Endothelial cell of hepatic sinusoid (primary cell): ENCODE measurements at regions not wholly inside any gene's neighbourhood (a gene's known extent, or its start where the extent isn't known, plus 50 kb on each side); places are given as distances from the start of the nearest gene placed in this dataset.
"Not testable (repeated sequence)": the region's sequence is repeated elsewhere in the genome, so short reads cannot be mapped to it uniquely, and the experiment has no call there.

Experiments used
- in situ Hi-C: cut with HindIII; loops from 2 replicates; pipeline ENCODE4 v1.10.0; 2017; ENCODE audit warnings: low sequenced_read_pairs

DNA sequence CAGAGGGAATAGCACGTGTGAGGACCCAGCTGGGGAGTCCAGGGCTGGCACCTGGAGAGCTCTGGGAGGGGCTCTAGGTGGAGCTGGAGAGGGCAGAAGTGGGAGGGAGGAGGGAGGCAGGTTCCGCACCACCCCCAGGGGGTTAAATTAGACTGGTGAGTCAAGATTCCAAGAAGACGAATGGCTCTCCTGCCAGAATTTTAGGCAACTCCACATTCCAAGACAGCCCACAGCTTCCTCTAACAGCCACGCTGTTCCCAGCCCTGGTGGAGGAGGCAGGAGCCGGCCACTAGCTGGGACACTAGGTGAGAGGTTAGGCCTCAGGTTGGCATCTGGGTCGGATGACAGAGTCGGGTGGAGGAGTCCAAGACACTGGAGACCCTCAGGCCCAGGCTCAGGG is 60.2 kb downstream of the TFAP2C start:
- in situ Hi-C loops = no loop called here

- in situ Hi-C loops = loop anchor here (5.0 kb wide), 1 partner anchor 83 kb away; no protein-coding TSS in a partner anchor
Measured at GRCh38 chr20:56689852-56690485, 60.9 kb downstream of the TFAP2C start.

DNA sequence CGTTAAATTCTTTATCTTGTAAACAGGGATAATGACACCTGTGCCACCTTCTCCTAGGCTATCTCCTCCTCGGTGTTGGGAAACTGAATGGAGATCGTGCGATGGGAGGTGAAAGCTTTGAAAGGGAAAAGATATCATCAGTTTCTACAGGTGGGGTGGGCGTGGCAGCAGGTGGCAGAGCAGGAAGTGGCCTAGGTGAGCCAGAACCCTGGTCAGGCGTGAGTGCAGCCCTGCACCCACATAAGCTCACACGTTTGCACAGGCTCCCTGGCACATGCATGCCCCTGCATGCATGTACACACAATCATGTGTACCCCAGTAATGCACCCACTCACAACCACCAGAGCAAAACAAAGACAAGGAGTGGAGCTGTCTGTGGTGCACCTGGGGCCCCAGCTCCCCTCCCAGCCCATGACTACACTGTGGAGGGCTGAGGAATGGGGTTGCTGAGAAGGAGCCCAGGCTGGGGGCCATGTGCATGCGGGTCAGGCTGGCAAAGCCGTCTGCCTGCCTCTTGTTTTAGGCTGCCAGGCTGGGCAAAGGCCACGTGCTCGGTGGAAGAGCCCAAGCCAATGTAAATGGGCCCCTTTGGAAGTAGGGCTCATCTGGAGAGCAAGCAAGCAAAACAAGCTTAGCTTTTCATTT is 61.5 kb downstream of the TFAP2C start:
- in situ Hi-C loops = loop anchor here (5.0 kb wide), 1 partner anchor 83 kb away; no protein-coding TSS in a partner anchor

DNA sequence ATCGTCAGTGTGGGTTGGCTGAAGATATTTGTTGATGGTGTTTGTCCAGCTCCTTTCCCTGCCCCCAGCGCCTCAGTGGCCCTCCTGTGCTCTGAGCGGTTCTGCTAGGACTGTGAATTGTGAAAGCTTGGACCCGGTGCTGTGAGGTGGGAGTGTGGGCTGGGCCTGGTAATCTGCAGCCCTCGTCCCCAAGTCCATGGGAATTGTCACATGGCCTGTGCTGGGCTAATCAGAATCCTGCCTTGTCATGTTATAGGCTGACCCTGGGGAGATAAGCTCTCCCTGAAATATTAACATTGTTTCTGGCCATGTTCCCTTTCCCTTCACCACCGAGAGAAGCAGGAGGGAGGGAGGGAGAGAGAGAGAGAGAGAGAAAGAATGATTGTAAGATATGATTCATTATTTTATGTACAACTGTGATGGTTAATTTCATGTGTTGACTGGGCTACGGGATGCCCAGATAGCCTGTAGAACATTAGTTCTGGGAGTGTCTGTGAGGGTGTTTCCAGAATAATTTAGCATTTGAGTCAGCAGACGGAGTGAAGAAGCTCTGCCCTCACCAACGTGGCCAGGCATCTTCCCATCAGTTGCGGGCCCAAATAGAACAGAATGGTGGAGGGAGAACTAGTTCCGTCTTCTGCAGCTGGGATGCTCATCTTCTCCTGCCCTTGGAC is 62.4 kb downstream of the TFAP2C start:
- in situ Hi-C loops = loop anchor here (5.0 kb wide), 1 partner anchor 84 kb away; no protein-coding TSS in a partner anchor

GRCh38 chr20:56693217-56693616 is 64.1 kb downstream of the TFAP2C start:
- in situ Hi-C loops = loop anchor here (5.0 kb wide), 1 partner anchor 86 kb away; no protein-coding TSS in a partner anchor

GRCh38 chr20:56697476-56697875 is 68.4 kb downstream of the TFAP2C start:
- in situ Hi-C loops = no loop called here

DNA sequence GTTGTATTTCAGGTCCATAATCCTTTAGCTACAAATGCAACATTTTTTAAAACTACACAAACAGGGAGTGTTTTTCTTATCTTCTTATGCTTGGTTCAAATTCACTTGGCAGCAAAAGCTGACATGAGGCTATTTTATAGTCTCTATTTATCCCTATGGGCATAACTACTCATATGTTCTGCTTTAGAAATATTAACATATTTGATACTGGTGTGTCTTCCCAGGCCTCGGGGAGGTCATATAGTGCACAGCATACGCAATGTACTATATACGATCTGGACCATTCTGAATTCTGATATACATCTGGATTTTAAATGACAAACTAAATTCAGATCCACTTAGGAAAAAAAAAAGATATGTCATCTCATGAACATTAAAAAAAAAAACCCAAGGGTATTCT is 69.2 kb downstream of the TFAP2C start:
- in situ Hi-C loops = no loop called here

DNA sequence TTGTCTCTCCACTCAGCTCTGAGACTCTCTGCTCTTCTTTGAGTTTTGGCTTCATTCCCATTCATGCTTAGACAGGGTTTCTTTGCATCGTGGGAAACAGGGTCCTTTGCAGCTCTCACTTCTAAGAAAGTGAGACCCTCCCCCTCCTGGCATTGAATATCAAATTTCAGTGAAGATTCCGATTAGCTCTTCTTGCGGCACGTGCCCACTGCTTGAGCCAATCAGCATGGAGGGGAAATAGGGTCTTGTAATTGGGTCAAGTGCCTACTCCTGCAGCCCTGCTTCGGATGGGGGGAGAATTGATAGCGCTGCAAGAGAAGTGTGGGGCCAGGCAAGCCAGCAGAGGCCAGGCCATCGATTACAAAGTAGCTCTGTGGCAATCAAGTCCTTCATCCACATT is 69.6 kb downstream of the TFAP2C start:
- in situ Hi-C loops = no loop called here

- in situ Hi-C loops = no loop called here
Measured at GRCh38 chr20:56702931-56703840, 74.1 kb downstream of the TFAP2C start.

GRCh38 chr20:56706867-56707360 is 77.8 kb downstream of the TFAP2C start:
- in situ Hi-C loops = no loop called here

- in situ Hi-C loops = no loop called here
Measured at GRCh38 chr20:56708991-56709390, 79.9 kb downstream of the TFAP2C start.

- in situ Hi-C loops = no loop called here
Measured at GRCh38 chr20:56710125-56710524, 81.0 kb downstream of the TFAP2C start.

DNA sequence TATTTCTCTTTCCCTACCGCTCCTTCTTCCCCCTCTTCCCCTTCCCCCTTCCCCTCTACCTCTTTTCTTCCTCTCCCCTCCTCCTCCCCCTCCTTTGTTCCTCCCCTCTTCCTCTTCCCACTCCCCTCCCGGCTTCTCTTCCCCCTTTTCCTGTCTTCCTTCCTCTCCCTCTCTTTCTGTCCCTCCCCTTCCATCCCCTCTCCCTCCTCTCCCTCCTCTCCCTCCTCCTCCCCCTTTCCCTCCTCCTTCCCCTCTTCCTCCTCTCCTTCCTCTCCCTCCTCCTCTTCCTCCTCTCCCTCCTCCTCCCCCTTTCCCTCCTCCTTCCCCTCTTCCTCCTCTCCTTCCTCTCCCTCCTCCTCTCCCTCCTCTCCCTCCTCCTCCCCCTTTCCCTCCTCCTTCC is 81.5 kb downstream of the TFAP2C start:
- in situ Hi-C loops = not testable (repeated sequence)

DNA sequence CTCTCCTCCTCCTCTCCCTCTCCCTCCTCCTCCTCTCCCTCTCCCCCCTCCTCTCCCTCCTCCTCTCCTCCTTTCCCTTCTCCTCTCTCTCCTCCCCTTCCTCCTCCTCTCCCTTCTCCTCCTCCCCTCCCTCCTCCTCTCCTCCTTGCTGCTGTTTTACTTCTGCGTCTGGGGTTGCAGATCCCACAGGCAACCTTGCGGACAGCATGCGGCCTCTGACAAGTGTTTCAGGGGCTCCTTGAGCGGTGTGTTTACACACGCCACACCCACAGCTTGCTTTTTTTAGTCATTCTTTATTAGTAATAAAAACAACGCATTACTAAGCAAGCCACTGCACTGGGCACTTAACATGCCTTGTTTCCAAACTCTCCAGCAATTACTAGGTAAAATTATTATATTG is 81.9 kb downstream of the TFAP2C start:
- in situ Hi-C loops = no loop called here

DNA sequence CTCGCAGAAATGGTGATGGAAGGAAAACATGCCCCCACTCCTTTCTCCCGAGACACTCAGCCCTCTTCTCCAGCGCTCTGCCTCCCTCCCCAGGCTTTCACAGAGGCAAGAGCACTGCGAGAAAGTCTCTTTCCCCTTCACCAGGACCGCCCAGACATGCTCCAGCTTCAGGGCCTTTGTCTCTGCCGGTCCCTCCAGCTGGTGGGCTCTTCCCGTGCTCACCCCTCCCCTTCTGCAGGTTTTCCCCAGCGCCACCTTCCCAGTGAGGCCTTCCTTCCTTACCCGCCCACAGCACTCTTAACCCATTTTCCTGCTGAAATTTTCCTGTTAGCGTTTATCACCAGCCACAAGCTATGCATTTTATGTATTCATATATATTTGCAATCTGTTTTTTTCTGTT is 86.2 kb downstream of the TFAP2C start:
- in situ Hi-C loops = no loop called here

DNA sequence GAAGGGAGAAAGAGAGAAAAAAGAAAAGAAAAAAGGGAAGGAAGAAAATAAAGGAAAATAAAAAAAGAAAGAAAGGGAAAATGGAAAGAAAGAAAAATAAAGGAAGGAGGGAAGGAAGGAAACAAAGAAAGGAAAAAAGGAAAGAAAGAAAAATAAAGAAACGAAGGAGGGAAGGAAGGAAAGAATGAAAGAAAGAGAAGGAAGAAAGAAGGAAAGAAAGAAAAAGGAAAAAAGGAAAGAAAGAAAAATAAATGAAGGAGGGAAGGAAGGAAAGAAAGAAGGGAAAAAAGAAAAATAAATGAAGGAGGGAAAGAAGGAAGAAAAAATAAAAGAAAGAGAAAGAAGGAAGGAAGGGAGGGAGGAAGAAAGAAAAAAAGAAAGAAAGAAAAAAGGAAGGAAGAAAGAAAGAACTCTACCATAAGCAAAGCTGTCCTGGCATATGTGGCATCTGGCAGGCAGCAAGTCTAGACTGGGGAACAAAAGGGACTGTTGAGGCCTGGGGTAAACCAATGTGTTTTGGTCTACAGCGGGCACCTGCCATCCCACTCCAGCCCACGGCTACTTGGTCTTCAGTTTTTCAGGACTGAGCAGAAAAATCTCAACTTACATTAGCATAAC is 86.9 kb downstream of the TFAP2C start:
- in situ Hi-C loops = no loop called here

- in situ Hi-C loops = no loop called here
Measured at GRCh38 chr20:56716806-56717205, 87.7 kb downstream of the TFAP2C start.

DNA sequence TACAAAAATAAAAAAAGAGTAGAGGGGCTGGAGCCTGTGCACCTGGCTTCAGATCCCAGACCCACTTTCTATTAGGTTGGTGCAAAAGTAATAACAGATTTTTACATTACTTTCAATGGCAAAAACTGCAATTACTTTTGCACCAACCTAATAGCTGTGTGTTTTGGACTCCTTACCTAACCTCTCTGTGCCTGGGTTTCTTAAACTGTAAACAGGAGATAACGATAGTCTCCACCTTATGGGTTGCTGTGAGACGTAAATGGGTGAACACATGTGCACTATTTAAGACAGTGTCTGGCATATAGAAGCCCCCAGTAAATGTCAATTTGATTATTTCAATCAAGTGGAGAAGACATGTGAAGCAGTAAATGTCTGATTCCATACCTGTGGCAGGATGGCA is 89.7 kb downstream of the TFAP2C start:
- in situ Hi-C loops = no loop called here

GRCh38 chr20:56720620-56721213 is 91.6 kb downstream of the TFAP2C start:
- in situ Hi-C loops = no loop called here

DNA sequence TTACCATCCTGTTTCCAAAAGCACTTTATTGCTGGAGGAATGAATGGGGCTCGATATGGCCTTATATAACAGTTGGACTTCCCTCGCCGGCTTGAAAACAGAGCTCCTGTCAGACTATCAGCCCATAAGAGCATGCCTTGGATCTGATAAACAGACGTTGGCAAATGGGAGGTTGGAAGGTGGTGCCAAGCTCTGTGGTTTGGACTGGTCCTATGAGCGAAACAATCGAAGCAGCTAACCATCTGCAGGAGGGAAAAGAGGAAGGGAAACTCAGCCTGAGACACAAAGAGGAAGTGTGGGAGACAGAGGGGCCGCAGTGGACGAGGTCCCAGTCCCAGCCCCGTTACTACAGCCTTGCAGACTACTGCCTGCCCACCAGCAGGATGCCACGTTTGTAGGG is 92.9 kb downstream of the TFAP2C start:
- in situ Hi-C loops = no loop called here
